NCI-H128 (cell line): ENCODE measurements at regions not wholly inside any gene's neighbourhood (a gene's known extent, or its start where the extent isn't known, plus 50 kb on each side); places are given as distances from the start of the nearest gene placed in this dataset.
"Not testable (repeated sequence)": the region's sequence is repeated elsewhere in the genome, so short reads cannot be mapped to it uniquely, and the experiment has no call there.

ENCODE experiments used
- DNase-seq: peaks from one replicate; lab custom pipeline; 2025; ENCODE audit not compliant: unreplicated experiment; lab: John Stamatoyannopoulos, UW

- DNase-seq = no peak
Observed at GRCh38 chr3:82423268-82424030, 662.0 kb upstream of the GBE1 start.

GRCh38 chr3:82416830-82417229 lies 655.4 kb upstream of the GBE1 start:
- no peak for DNase-seq

- DNase-seq = no peak
Observed at GRCh38 chr3:82416349-82416748, 654.9 kb upstream of the GBE1 start.

- no peak for DNase-seq
Observed at GRCh38 chr3:82413171-82413570, 651.7 kb upstream of the GBE1 start.

- no peak for DNase-seq
Observed at GRCh38 chr3:82410366-82410765, 648.9 kb upstream of the GBE1 start.

GRCh38 chr3:82409842-82410241 lies 648.4 kb upstream of the GBE1 start:
- DNase-seq = no peak

- DNase-seq = no peak
Observed at GRCh38 chr3:82392203-82392775, 630.8 kb upstream of the GBE1 start.

GRCh38 chr3:82390868-82391267 lies 629.4 kb upstream of the GBE1 start:
- DNase-seq = no peak

- DNase-seq = no peak
Observed at GRCh38 chr3:82386647-82387046, 625.2 kb upstream of the GBE1 start.

GRCh38 chr3:82384181-82384580 lies 622.7 kb upstream of the GBE1 start:
- no peak for DNase-seq

- no peak for DNase-seq
Observed at GRCh38 chr3:82382831-82383230, 621.4 kb upstream of the GBE1 start.

GRCh38 chr3:82378392-82378791 lies 616.9 kb upstream of the GBE1 start:
- DNase-seq = no peak

GRCh38 chr3:82376883-82377282 lies 615.4 kb upstream of the GBE1 start:
- no peak for DNase-seq

GRCh38 chr3:82373833-82374232 lies 612.4 kb upstream of the GBE1 start:
- not testable (repeated sequence) for DNase-seq

- no peak for DNase-seq
Observed at GRCh38 chr3:82364827-82365226, 603.4 kb upstream of the GBE1 start.

GRCh38 chr3:82363131-82363530 lies 601.7 kb upstream of the GBE1 start:
- no peak for DNase-seq

- no peak for DNase-seq
Observed at GRCh38 chr3:82355228-82355627, 593.8 kb upstream of the GBE1 start.

- DNase-seq = no peak
Observed at GRCh38 chr3:82354228-82354627, 592.8 kb upstream of the GBE1 start.

- no peak for DNase-seq
Observed at GRCh38 chr3:82353306-82354171, 592.1 kb upstream of the GBE1 start.

GRCh38 chr3:82347585-82347984 lies 586.1 kb upstream of the GBE1 start:
- no peak for DNase-seq

GRCh38 chr3:82342521-82342920 lies 581.1 kb upstream of the GBE1 start:
- no peak for DNase-seq

- DNase-seq = no peak
Observed at GRCh38 chr3:82329300-82329699, 567.9 kb upstream of the GBE1 start.
